Keratinocyte (primary cell): ENCODE measurements at regions not wholly inside any gene's neighbourhood (a gene's known extent, or its start where the extent isn't known, plus 50 kb on each side); places are given as distances from the start of the nearest gene placed in this dataset.

Experiments used
- DNase-seq: peaks from one replicate; pipeline ENCODE4 v3.0.0-alpha.2; 2011; ENCODE audit warnings: low read depth, missing footprints, low spot score
- FAIRE-seq: peaks from 2 replicates; lab custom pipeline; 2011; peaks lifted over from hg19 to GRCh38; lab: Jason Lieb, UNC
- H2AFZ ChIP-seq: 2 replicates; pipeline ENCODE4 v1.6.0; 2012; ENCODE audit warnings: low read length, control low read depth, inconsistent platforms; ENCODE audit not compliant: control insufficient read depth
- H3K27ac ChIP-seq: 2 replicates; pipeline ENCODE4 v1.5.1; 2011; ENCODE audit warnings: low read length; ENCODE audit not compliant: control insufficient read depth, insufficient read depth
- H3K27me3 ChIP-seq: 3 replicates; pipeline ENCODE4 v1.6.0; 2011; ENCODE audit warnings: low read length; ENCODE audit not compliant: control insufficient read depth, insufficient read depth; ENCODE audit errors: extremely low read depth
- H3K36me3 ChIP-seq, 2 experiments: 2 replicates in 1 of 2; 3 replicates in 1 of 2; pipeline ENCODE4 v1.5.1; 2011; ENCODE audit warnings: low read length in 2 of 2, mild to moderate bottlenecking in 1 of 2; ENCODE audit not compliant: control insufficient read depth in 2 of 2, insufficient read depth in 2 of 2; ENCODE audit errors: extremely low read depth in 1 of 2
- H3K4me1 ChIP-seq: 3 replicates; pipeline ENCODE4 v1.5.1; 2011; ENCODE audit warnings: low read length; ENCODE audit not compliant: control insufficient read depth, insufficient read depth; ENCODE audit errors: extremely low read depth
- H3K4me2 ChIP-seq: 3 replicates; pipeline ENCODE4 v1.6.0; 2011; ENCODE audit warnings: low read depth, low read length; ENCODE audit not compliant: control insufficient read depth, insufficient read depth; ENCODE audit errors: extremely low read depth
- H3K4me3 ChIP-seq, 3 experiments: fragments of 200-600 bp in 1 of 3; sonication (generic) in 1 of 3; 2 replicates in 2 of 3; 3 replicates in 1 of 3; pipeline ENCODE4 v1.5.1; 2011 to 2016; ENCODE audit warnings: low read length in 3 of 3, mild to moderate bottlenecking in 3 of 3, control low read depth in 2 of 3, inconsistent platforms in 1 of 3, low read depth in 1 of 3, mixed read lengths in 1 of 3, mixed run types in 1 of 3, moderate library complexity in 1 of 3; ENCODE audit not compliant: control insufficient read depth in 2 of 3, insufficient read depth in 2 of 3; ENCODE audit errors: extremely low read depth in 1 of 3
- H3K79me2 ChIP-seq: 2 replicates; pipeline ENCODE4 v1.6.0; 2012; ENCODE audit warnings: low read length; ENCODE audit not compliant: control insufficient read depth, insufficient read depth
- H3K9ac ChIP-seq: 3 replicates; pipeline ENCODE4 v1.6.0; 2011; ENCODE audit warnings: low read length; ENCODE audit not compliant: control insufficient read depth, insufficient read depth; ENCODE audit errors: extremely low read depth
- H3K9me1 ChIP-seq: 3 replicates; pipeline ENCODE4 v1.6.0; 2011; ENCODE audit warnings: low read length; ENCODE audit not compliant: control insufficient read depth, insufficient read depth; ENCODE audit errors: extremely low read depth
- H3K9me3 ChIP-seq: 2 replicates; pipeline ENCODE4 v1.5.1; 2012; ENCODE audit warnings: low read depth, low read length; ENCODE audit not compliant: control insufficient read depth
- H4K20me1 ChIP-seq: 3 replicates; pipeline ENCODE4 v1.6.0; 2011; ENCODE audit warnings: low read length; ENCODE audit not compliant: control insufficient read depth, insufficient read depth; ENCODE audit errors: extremely low read depth
- CTCF ChIP-seq, 3 experiments: IDR thresholded peaks in 1 of 3; conservative IDR thresholded peaks in 1 of 3; optimal IDR thresholded peaks in 1 of 3; 2 replicates in 2 of 3; 3 replicates in 1 of 3; pipeline versions ENCODE3 to v1.5.1; 2011; ENCODE audit warnings: low read length in 3 of 3, mild to moderate bottlenecking in 3 of 3, moderate library complexity in 2 of 3, control low read depth in 1 of 3, inconsistent platforms in 1 of 3; ENCODE audit not compliant: insufficient read depth in 2 of 3; ENCODE audit errors: extremely low read depth in 1 of 3
- EZH2 ChIP-seq: IDR thresholded peaks from one replicate; pipeline ENCODE4 v1.6.1; 2012; ENCODE audit warnings: inconsistent platforms, mild to moderate bottlenecking, low read length, moderate library complexity
- dilution Hi-C: fragments of 300-500 bp; cut with MboI; formaldehyde crosslinking; loops from one replicate; pipeline ENCODE4 v1.7.0; 2020; ENCODE audit warnings: low sequenced_read_pairs; ENCODE audit not compliant: extremely low pct_ligation_motif_present

- FAIRE-seq: no peak
Measured at GRCh38 chr1:37151789-37152188, 117.5 kb upstream of the GRIK3 start.

GRCh38 chr1:37152491-37152890 is 118.2 kb upstream of the GRIK3 start:
- DNase-seq: no peak
- Histone ChIP-seq H3K79me2 (no peaks in the 10 kb centered on the region), H3K9me3 (no peaks in the 10 kb centered on the region), H3K4me2 (no peak overlapping the region), H3K9ac (no peak overlapping the region), H3K27ac (no peak overlapping the region), H3K4me1 (no peaks in the 10 kb centered on the region), H4K20me1 (no peaks in the 10 kb centered on the region), H3K9me1 (no peaks in the 10 kb centered on the region), H3K27me3 (no peaks in the 10 kb centered on the region), H3K36me3 (no peaks in the 10 kb centered on the region), H2AFZ (no peak overlapping the region), H3K4me3 (no peak overlapping the region)
- TF ChIP-seq EZH2 (no peak), CTCF (optimal IDR thresholded peaks at IDR 0.05 in 1 of 3, IDR thresholded peaks at IDR 0.05 in 1 of 3, conservative IDR thresholded peaks at IDR 0.05 in 1 of 3; ENCODE audit: extremely low read depth in 1 of 3, insufficient read depth in 2 of 3, low read length in 3 of 3) (no peak)
- no peak for FAIRE-seq
- dilution Hi-C loops: no loop called here

More at GRCh38 chr1:37151789-37152188, 117.5 kb upstream of the GRIK3 start:
- Histone ChIP-seq H4K20me1 (no peaks in the 10 kb centered on the region), H3K27ac (no peak overlapping the region), H3K9ac (no peak overlapping the region), H3K9me1 (no peaks in the 10 kb centered on the region), H3K4me2 (no peak overlapping the region), H2AFZ (no peak overlapping the region), H3K27me3 (no peaks in the 10 kb centered on the region), H3K4me1 (no peaks in the 10 kb centered on the region), H3K36me3 (no peaks in the 10 kb centered on the region), H3K79me2 (no peaks in the 10 kb centered on the region), H3K4me3 (no peak overlapping the region), H3K9me3 (no peaks in the 10 kb centered on the region)
- dilution Hi-C loops: no loop called here
- DNase-seq: no peak
- TF ChIP-seq CTCF (optimal IDR thresholded peaks at IDR 0.05 in 1 of 3, IDR thresholded peaks at IDR 0.05 in 1 of 3, conservative IDR thresholded peaks at IDR 0.05 in 1 of 3; ENCODE audit: extremely low read depth in 1 of 3, insufficient read depth in 2 of 3, low read length in 3 of 3): no peak
- TF ChIP-seq EZH2: no peak
